Panc1 (cell line): ENCODE measurements at regions not wholly inside any gene's neighbourhood (a gene's known extent, or its start where the extent isn't known, plus 50 kb on each side); places are given as distances from the start of the nearest gene placed in this dataset.

Experiments
- ATAC-seq: fragments of 200-7000 bp; cut with Tn5 transposase; 2 replicates; pipeline ENCODE4 v1.9.1; 2020; ENCODE audit warnings: mild to moderate bottlenecking, moderate library complexity
- BruUV-seq: library from RNA; stranded (reverse); fragments of 400-500 nt; replicated peaks from 2 replicates; lab custom pipeline; 2021; lab: Mats Ljungman, UMichigan
- CTCF ChIA-PET: fragments of 300-600 bp; sonication (Branson Sonifier 250); formaldehyde crosslinking; loops from one replicate; lab custom pipeline; 2022; ENCODE audit warnings: antibody characterized with exemption; lab: Charles Lee
- POLR2A ChIA-PET: fragments of 300-600 bp; sonication (Branson Sonifier 250); formaldehyde crosslinking; loops from one replicate; lab custom pipeline; 2022; ENCODE audit warnings: antibody characterized with exemption; lab: Charles Lee
- DNase-seq: peaks from one replicate; pipeline ENCODE4 v3.0.0-alpha.2; 2010; ENCODE audit warnings: low read depth, low spot score
- H3K27ac ChIP-seq: 2 replicates; pipeline ENCODE4 v1.5.1; 2011; ENCODE audit warnings: mild to moderate bottlenecking, low read length, inconsistent platforms
- H3K27me3 ChIP-seq: fragments of 200-500 bp; sonication (Bioruptor generic); 2 replicates; pipeline ENCODE4 v1.6.0; 2014; ENCODE audit warnings: low read length, inconsistent platforms; ENCODE audit not compliant: control insufficient read depth, insufficient read depth
- H3K36me3 ChIP-seq: fragments of 200-500 bp; sonication (Bioruptor generic); 2 replicates; pipeline ENCODE4 v1.5.1; 2014; ENCODE audit warnings: inconsistent platforms, mild to moderate bottlenecking, low read length, moderate library complexity; ENCODE audit not compliant: control insufficient read depth, insufficient read depth
- H3K4me1 ChIP-seq: 2 replicates; pipeline ENCODE4 v1.5.1; 2011; ENCODE audit warnings: inconsistent platforms, mild to moderate bottlenecking, low read length, moderate library complexity; ENCODE audit not compliant: control insufficient read depth, insufficient read depth
- H3K4me3 ChIP-seq, 2 experiments: 2 replicates each; pipeline ENCODE4 v1.5.1; 2011 to 2012; ENCODE audit warnings: low read depth in 2 of 2, low read length in 2 of 2, mild to moderate bottlenecking in 2 of 2, inconsistent platforms in 1 of 2, moderate library complexity in 1 of 2
- H3K9me3 ChIP-seq: fragments of 200-500 bp; sonication (Bioruptor generic); 2 replicates; pipeline ENCODE4 v1.5.1; 2014; ENCODE audit warnings: low read depth, mild to moderate bottlenecking, inconsistent platforms, low read length, moderate library complexity; ENCODE audit not compliant: control insufficient read depth, insufficient read depth
- CTCF ChIP-seq: fragments of 450-650 bp; IDR thresholded peaks from 2 replicates; pipeline ENCODE4 v1.5.1; 2017; ENCODE audit warnings: mild to moderate bottlenecking
- POLR2AphosphoS5 ChIP-seq: IDR thresholded peaks from 2 replicates; pipeline ENCODE4 v1.6.1; 2012; ENCODE audit warnings: mild to moderate bottlenecking, low read depth, low read length, moderate library complexity
- REST ChIP-seq, 2 experiments: IDR thresholded peaks; 2 replicates each; pipeline ENCODE4 v1.6.1; 2011 to 2012; ENCODE audit warnings: low read depth in 2 of 2, control low read depth in 1 of 2, low read length in 1 of 2, mild to moderate bottlenecking in 1 of 2, moderate library complexity in 1 of 2; ENCODE audit not compliant: insufficient read depth in 1 of 2
- SIN3A ChIP-seq: IDR thresholded peaks from 2 replicates; pipeline ENCODE4 v1.6.1; 2012; ENCODE audit warnings: low read depth, mild to moderate bottlenecking, low read length, moderate library complexity, borderline replicate concordance; ENCODE audit not compliant: insufficient read depth
- TCF7L2 ChIP-seq: IDR thresholded peaks from 2 replicates; pipeline ENCODE4 v1.6.1; 2011; ENCODE audit warnings: mild to moderate bottlenecking, low read depth, low read length, inconsistent platforms
- in situ Hi-C: cut with HindIII; loops from 2 replicates; pipeline ENCODE4 v1.10.0; 2016; ENCODE audit warnings: low sequenced_read_pairs, low pct_unique_long_range_greater_than_20kb
- intact Hi-C: fragments of 100-400 bp; cut with micrococcal nuclease; formaldehyde crosslinking; loops from one replicate; pipeline ENCODE4 v1.10.0; 2022; ENCODE audit not compliant: unreplicated experiment

GRCh38 chr12:88398031-88398430 lies 182.2 kb downstream of the KITLG start:
- H3K4me3 ChIP-seq, result no peak overlapping the region
- TF ChIP-seq POLR2AphosphoS5 (no peak), SIN3A (no peak), REST (IDR thresholded peaks at IDR 0.05; ENCODE audit: insufficient read depth in 1 of 2, low read depth in 2 of 2, low read length in 1 of 2) (no peak), CTCF (no peak), TCF7L2 (no peak)
- ChIA-PET POLR2A (no interaction called here), CTCF (no interaction called here)
- no peaks in the 10 kb centered on the region for H3K27me3 ChIP-seq
- intact Hi-C loops (no loop called here), in situ Hi-C loops (no loop called here)
- no peaks in the 10 kb centered on the region for H3K4me1 ChIP-seq
- H3K36me3 ChIP-seq, result no peaks in the 10 kb centered on the region
- H3K27ac ChIP-seq, result no peak overlapping the region
- H3K9me3 ChIP-seq, result no peaks in the 10 kb centered on the region
- ATAC-seq (no peak), DNase-seq (no peak)
- BruUV-seq, result no TSS peak

GRCh38 chr12:88399811-88400210 lies 180.5 kb downstream of the KITLG start:
- BruUV-seq, result no TSS peak
- no peak for ATAC-seq
- no peak overlapping the region for H3K27ac ChIP-seq
- ChIA-PET POLR2A (no interaction called here), CTCF (no interaction called here)
- no peaks in the 10 kb centered on the region for H3K36me3 ChIP-seq
- in situ Hi-C loops, result no loop called here
- H3K4me1 ChIP-seq, result no peaks in the 10 kb centered on the region
- intact Hi-C loops, result no loop called here
- H3K9me3 ChIP-seq, result no peaks in the 10 kb centered on the region
- no peak overlapping the region for H3K4me3 ChIP-seq
- TF ChIP-seq REST (IDR thresholded peaks at IDR 0.05; ENCODE audit: insufficient read depth in 1 of 2, low read depth in 2 of 2, low read length in 1 of 2) (no peak), CTCF (no peak), TCF7L2 (no peak), SIN3A (no peak), POLR2AphosphoS5 (no peak)
- no peaks in the 10 kb centered on the region for H3K27me3 ChIP-seq
- no peak for DNase-seq
